ENCODE measurements at regions not wholly inside any gene's neighbourhood (a gene's known extent, or its start where the extent isn't known, plus 50 kb on each side); places are given as distances from the start of the nearest gene placed in this dataset.

- Histone ChIP-seq H3K18ac (ENCODE audit: insufficient read length, low read depth, low read length) (no peak overlapping the region), H4K91ac (ENCODE audit: insufficient read length, low read depth, low read length) (no peak overlapping the region), H4K8ac (replicated peaks; ENCODE audit: insufficient read length, low read depth, low read length) (no peak overlapping the region), H2BK5ac (ENCODE audit: insufficient read length, low read length) (no peak overlapping the region), H3K79me1 (ENCODE audit: insufficient read depth, low read depth, low read length, poor library complexity, severe bottlenecking) (no peaks in the 10 kb centered on the region), H2AFZ (ENCODE audit: low read length) (no peak overlapping the region), H3K4me1 (ENCODE audit: insufficient read depth, low read length) (no peaks in the 10 kb centered on the region), H3K14ac (ENCODE audit: insufficient read depth, low read length) (no peak overlapping the region), H3K23me2 (ENCODE audit: insufficient read length, low read depth, low read length, poor library complexity, severe bottlenecking) (no peaks in the 10 kb centered on the region), H3K9ac (ENCODE audit: extremely low read depth, insufficient read length, low read length) (no peak overlapping the region), H2BK20ac (ENCODE audit: low read depth, low read length, poor library complexity, severe bottlenecking) (no peak overlapping the region), H3K27me3 (ENCODE audit: insufficient read depth, low read length) (no peaks in the 10 kb centered on the region), H3T11ph (ENCODE audit: low read length) (no peak overlapping the region), H2BK120ac (ENCODE audit: low read depth, low read length, poor library complexity, severe bottlenecking) (no peak overlapping the region), H3K79me2 (ENCODE audit: insufficient read depth, low read length) (no peaks in the 10 kb centered on the region), H2AK5ac (ENCODE audit: insufficient read length, low read length) (no peak overlapping the region), H3K27ac (ENCODE audit: insufficient read length, low read depth, low read length) (no peak overlapping the region), H3K4ac (ENCODE audit: low read depth, low read length) (no peak overlapping the region), H2BK12ac (ENCODE audit: insufficient read length, low read depth, low read length) (no peak overlapping the region), H4K20me1 (ENCODE audit: control insufficient read depth, insufficient read depth, insufficient read length) (no peaks in the 10 kb centered on the region), H3K23ac (ENCODE audit: insufficient read length, low read depth, low read length) (no peak overlapping the region), H3K56ac (ENCODE audit: insufficient read length, low read depth, low read length) (no peak overlapping the region), H3K4me2 (ENCODE audit: insufficient read depth, insufficient read length, low read length) (no peak overlapping the region), H2BK15ac (ENCODE audit: low read depth, low read length) (no peak overlapping the region), H3K9me3 (ENCODE audit: control insufficient read depth, low read depth, low read length) (no peaks in the 10 kb centered on the region), H4K5ac (ENCODE audit: insufficient read length, low read depth, low read length) (no peak overlapping the region)
- Mint-ChIP-seq H3K9me3 (peaks cover 0 to 6% of the 10 kb centered on the region in 2 experiments; a peak in 3 of 5 replicates), H3K36me3 (ENCODE audit: insufficient read depth in 1 of 3, low read depth in 3 of 3) (peaks cover 0 to 8% (median 0%) of the 10 kb centered on the region in 3 experiments; a peak in 2 of 7 replicates), H3K4me3 (no peak overlapping the region), H3K27ac (no peak overlapping the region), H3K27me3 (ENCODE audit: low read depth) (no peaks in the 10 kb centered on the region), H3K4me1 (peaks cover 9 to 10% of the 10 kb centered on the region in 2 experiments)
- no CpG with 5 or more reads among the region's 2 CpGs for WGBS (ENCODE audit: extremely low coverage, insufficient read length, low lambda C conversion rate)
- no peak for TF ChIP-seq CTCF (conservative IDR thresholded peaks at IDR 0.05)
- DNase-seq: no peak
These were observed 50.8 kb upstream of the CTNNB1 start for GRCh38 chr3:41148478-41148877.

Measured in H9 (cell line).